Endodermal cell (in vitro differentiated cells): ENCODE measurements at regions not wholly inside any gene's neighbourhood (a gene's known extent, or its start where the extent isn't known, plus 50 kb on each side); places are given as distances from the start of the nearest gene placed in this dataset.

Experiments used
- DNase-seq: peaks from one replicate; pipeline ENCODE4 v3.0.0-alpha.2; 2017
- H3K27ac ChIP-seq: 2 replicates; pipeline ENCODE4 v1.5.1; 2013; ENCODE audit warnings: mild to moderate bottlenecking, low read depth, low read length, moderate library complexity
- H3K27me3 ChIP-seq: 2 replicates; pipeline ENCODE4 v1.6.1; 2013; ENCODE audit warnings: mild to moderate bottlenecking, low read length, moderate library complexity; ENCODE audit not compliant: insufficient read depth, control insufficient read depth, poor library complexity, severe bottlenecking
- H3K36me3 ChIP-seq: 2 replicates; pipeline ENCODE4 v1.7.0; 2013; ENCODE audit warnings: mild to moderate bottlenecking, low read length, moderate library complexity; ENCODE audit not compliant: control insufficient read depth, insufficient read depth
- H3K4me1 ChIP-seq: one replicate; pipeline ENCODE4 v1.7.0; 2013; ENCODE audit warnings: low read length; ENCODE audit not compliant: control insufficient read depth, insufficient read depth
- H3K4me3 ChIP-seq: 2 replicates; pipeline ENCODE4 v1.5.1; 2013; ENCODE audit warnings: mild to moderate bottlenecking, low read length, moderate library complexity
- H3K9ac ChIP-seq: 2 replicates; pipeline ENCODE4 v1.6.1; 2013; ENCODE audit warnings: mild to moderate bottlenecking, low read length, moderate library complexity; ENCODE audit not compliant: poor library complexity, severe bottlenecking; ENCODE audit errors: extremely low read depth
- H3K9me3 ChIP-seq: 2 replicates; pipeline ENCODE4 v1.6.1; 2013; ENCODE audit warnings: mild to moderate bottlenecking, low read length, moderate library complexity; ENCODE audit not compliant: control insufficient read depth
- H3K27ac Mint-ChIP-seq: 2 replicates; pipeline ENCODE4 v1.8.0; 2020; ENCODE audit warnings: mixed read lengths
- H3K27me3 Mint-ChIP-seq: 2 replicates; pipeline ENCODE4 v1.8.0; 2021; ENCODE audit warnings: mild to moderate bottlenecking, mixed read lengths; ENCODE audit not compliant: insufficient read depth
- H3K36me3 Mint-ChIP-seq: 2 replicates; pipeline ENCODE4 v1.8.0; 2020; ENCODE audit warnings: low read depth, mixed read lengths
- H3K4me1 Mint-ChIP-seq: 2 replicates; pipeline ENCODE4 v1.8.0; 2020; ENCODE audit warnings: mixed read lengths
- H3K4me3 Mint-ChIP-seq: 2 replicates; pipeline ENCODE4 v1.8.0; 2020; ENCODE audit warnings: mild to moderate bottlenecking, moderate library complexity, mixed read lengths
- H3K9me3 Mint-ChIP-seq: 2 replicates; pipeline ENCODE4 v1.8.0; 2020; ENCODE audit warnings: mild to moderate bottlenecking, mixed read lengths
- WGBS, 2 experiments: methylation state at CpG; one replicate each; pipeline versions ENCODE4 v1.1.5 to v1.1.7; 2013; ENCODE audit warnings: missing lambda C conversion rate in 2 of 2, mixed read lengths in 1 of 2; ENCODE audit not compliant: insufficient coverage in 1 of 2, insufficient read length in 1 of 2; 5-methylcytosine and 5-hydroxymethylcytosine counted together
- TF ChIP-seq, protein P1 (sequence below): fragments of 200-600 bp; sonication (generic); conservative IDR thresholded peaks from 2 replicates; pipeline ENCODE4 v1.5.0; 2021; ENCODE audit warnings: antibody characterized with exemption, mild to moderate bottlenecking

DNA sequence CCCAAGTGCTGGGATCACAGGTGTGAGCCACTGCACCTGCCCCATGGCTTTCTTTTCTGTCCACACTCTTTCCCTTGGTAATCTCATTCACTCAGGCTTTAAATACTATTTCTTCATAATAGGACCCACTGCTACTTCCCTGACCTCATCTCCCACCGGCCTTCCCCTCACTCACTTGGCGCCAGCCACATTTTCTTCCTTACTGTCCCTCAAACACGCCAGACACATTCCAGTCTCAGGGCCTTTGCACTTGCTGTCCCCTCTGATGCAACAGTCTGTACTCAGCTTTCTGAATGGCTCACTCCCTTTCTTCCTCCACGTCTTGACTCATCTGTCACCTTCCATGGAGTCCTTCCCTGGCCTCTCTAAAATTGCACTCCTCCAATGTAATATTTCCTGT is 111.1 kb upstream of the MVB12B start:
- Histone ChIP-seq H3K36me3 (no peaks in the 10 kb centered on the region), H3K9me3 (peaks cover 12% of the 10 kb centered on the region), H3K4me1 (no peaks in the 10 kb centered on the region), H3K27me3 (no peaks in the 10 kb centered on the region), H3K27ac (no peak overlapping the region), H3K9ac (no peak overlapping the region), H3K4me3 (no peak overlapping the region)
- no peaks in the 10 kb centered on the region for H3K36me3 Mint-ChIP-seq
- H3K27me3 Mint-ChIP-seq, result peaks cover 5% of the 10 kb centered on the region
- H3K4me3 Mint-ChIP-seq, result no peak overlapping the region
- H3K9me3 Mint-ChIP-seq, result peaks cover 17% of the 10 kb centered on the region
- H3K4me1 Mint-ChIP-seq, result no peaks in the 10 kb centered on the region
- TF ChIP-seq, protein P1, sequence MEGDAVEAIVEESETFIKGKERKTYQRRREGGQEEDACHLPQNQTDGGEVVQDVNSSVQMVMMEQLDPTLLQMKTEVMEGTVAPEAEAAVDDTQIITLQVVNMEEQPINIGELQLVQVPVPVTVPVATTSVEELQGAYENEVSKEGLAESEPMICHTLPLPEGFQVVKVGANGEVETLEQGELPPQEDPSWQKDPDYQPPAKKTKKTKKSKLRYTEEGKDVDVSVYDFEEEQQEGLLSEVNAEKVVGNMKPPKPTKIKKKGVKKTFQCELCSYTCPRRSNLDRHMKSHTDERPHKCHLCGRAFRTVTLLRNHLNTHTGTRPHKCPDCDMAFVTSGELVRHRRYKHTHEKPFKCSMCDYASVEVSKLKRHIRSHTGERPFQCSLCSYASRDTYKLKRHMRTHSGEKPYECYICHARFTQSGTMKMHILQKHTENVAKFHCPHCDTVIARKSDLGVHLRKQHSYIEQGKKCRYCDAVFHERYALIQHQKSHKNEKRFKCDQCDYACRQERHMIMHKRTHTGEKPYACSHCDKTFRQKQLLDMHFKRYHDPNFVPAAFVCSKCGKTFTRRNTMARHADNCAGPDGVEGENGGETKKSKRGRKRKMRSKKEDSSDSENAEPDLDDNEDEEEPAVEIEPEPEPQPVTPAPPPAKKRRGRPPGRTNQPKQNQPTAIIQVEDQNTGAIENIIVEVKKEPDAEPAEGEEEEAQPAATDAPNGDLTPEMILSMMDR, result no peak
- H3K27ac Mint-ChIP-seq, result no peak overlapping the region
- peak; percentile 24 for DNase-seq
- WGBS, 2 experiments, result 72 to 82% methylated on average over 4 of the region's 4 CpGs

DNA sequence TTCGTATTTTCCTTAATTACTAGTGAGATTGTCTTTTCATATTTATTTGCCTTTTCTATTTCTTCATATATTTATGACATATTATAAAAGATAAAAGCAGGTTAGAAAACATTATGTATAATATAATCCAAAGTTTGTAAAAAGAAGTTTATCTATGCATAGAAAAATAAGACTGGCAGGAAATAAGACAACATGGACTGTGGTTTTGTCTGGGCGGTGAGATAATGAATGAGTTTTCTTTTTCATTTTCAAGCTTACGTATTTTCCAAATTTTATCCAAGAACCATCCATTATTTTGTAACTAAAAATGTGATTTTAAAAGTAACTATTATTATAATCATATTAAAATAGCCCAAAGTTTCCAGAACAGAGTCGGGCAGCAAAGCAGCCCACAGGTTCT is 109.8 kb upstream of the MVB12B start:
- H3K4me1 ChIP-seq, result no peaks in the 10 kb centered on the region
- no peak overlapping the region for H3K27ac ChIP-seq
- no peak overlapping the region for H3K4me3 ChIP-seq
- no peak overlapping the region for H3K9ac ChIP-seq
- peaks cover 25% of the 10 kb centered on the region for H3K9me3 ChIP-seq
- Mint-ChIP-seq H3K27ac (no peak overlapping the region), H3K4me1 (no peaks in the 10 kb centered on the region), H3K36me3 (no peaks in the 10 kb centered on the region), H3K27me3 (peaks cover 5% of the 10 kb centered on the region), H3K9me3 (peaks cover 30% of the 10 kb centered on the region), H3K4me3 (no peak overlapping the region)
- 98% methylated on average over 2 of the region's 4 CpGs; no CpG with 5 or more reads in 1 of the 2 experiments for WGBS, 2 experiments
- H3K27me3 ChIP-seq, result no peaks in the 10 kb centered on the region
- H3K36me3 ChIP-seq, result no peaks in the 10 kb centered on the region
- TF ChIP-seq, protein P1, result no peak
- no peak for DNase-seq

DNA sequence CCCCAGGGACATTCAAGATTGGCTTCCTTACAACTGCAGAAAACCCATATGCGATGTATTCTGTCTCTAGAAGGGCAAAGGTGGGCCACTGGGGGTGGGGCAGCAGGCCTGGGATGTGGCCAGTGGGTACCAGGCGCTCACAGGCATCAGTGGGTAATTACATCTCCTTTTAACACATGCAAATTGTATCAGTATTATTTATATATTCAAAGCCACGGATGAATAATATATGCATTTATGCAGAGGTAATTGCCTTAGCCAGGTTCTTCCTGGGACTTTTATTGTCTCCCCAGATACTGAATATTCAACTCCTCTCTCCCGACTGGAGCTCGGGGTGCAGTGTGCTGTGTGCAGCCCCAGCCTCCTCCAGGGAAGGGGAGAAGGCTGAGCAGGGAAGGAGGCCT is 109.4 kb upstream of the MVB12B start:
- Histone ChIP-seq H3K27ac (peak overlapping the region; percentile 44), H3K36me3 (no peaks in the 10 kb centered on the region), H3K27me3 (no peaks in the 10 kb centered on the region), H3K9me3 (peaks cover 26% of the 10 kb centered on the region), H3K9ac (no peak overlapping the region), H3K4me1 (no peaks in the 10 kb centered on the region), H3K4me3 (no peak overlapping the region)
- TF ChIP-seq, protein P1, result no peak
- peaks cover 5% of the 10 kb centered on the region for H3K27me3 Mint-ChIP-seq
- no peak overlapping the region for H3K4me3 Mint-ChIP-seq
- peaks cover 30% of the 10 kb centered on the region for H3K9me3 Mint-ChIP-seq
- no peaks in the 10 kb centered on the region for H3K36me3 Mint-ChIP-seq
- peak; percentile 45 for DNase-seq
- 90% methylated on average over 4 of the region's 5 CpGs; no CpG with 5 or more reads in 1 of the 2 experiments for WGBS, 2 experiments
- H3K27ac Mint-ChIP-seq, result no peak overlapping the region
- no peaks in the 10 kb centered on the region for H3K4me1 Mint-ChIP-seq
